ENCODE measurements at regions not wholly inside any gene's neighbourhood (a gene's known extent, or its start where the extent isn't known, plus 50 kb on each side); places are given as distances from the start of the nearest gene placed in this dataset.

DNA sequence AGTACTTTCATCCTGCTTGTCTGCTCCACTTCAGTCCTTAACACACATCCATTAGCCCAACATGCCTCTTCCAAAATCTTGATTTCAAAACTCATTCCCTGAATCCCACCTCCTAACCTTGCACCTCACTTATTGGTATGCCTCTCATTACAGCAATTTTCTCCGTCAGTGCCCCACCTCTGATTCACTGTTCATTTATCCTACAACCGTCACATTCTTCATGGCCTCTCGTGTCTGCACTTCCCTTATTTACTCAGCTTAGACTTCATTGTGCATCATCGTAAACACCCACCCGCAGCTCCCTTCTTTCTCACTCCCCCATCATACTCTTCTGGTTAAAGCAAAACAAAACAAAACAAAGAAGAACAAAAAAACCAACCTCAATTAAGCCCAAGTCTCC lies 160.6 kb upstream of the HMGA2 start:
- TF ChIP-seq, protein P1, sequence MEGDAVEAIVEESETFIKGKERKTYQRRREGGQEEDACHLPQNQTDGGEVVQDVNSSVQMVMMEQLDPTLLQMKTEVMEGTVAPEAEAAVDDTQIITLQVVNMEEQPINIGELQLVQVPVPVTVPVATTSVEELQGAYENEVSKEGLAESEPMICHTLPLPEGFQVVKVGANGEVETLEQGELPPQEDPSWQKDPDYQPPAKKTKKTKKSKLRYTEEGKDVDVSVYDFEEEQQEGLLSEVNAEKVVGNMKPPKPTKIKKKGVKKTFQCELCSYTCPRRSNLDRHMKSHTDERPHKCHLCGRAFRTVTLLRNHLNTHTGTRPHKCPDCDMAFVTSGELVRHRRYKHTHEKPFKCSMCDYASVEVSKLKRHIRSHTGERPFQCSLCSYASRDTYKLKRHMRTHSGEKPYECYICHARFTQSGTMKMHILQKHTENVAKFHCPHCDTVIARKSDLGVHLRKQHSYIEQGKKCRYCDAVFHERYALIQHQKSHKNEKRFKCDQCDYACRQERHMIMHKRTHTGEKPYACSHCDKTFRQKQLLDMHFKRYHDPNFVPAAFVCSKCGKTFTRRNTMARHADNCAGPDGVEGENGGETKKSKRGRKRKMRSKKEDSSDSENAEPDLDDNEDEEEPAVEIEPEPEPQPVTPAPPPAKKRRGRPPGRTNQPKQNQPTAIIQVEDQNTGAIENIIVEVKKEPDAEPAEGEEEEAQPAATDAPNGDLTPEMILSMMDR (IDR thresholded peaks at IDR 0.05; ENCODE audit: insufficient read depth, low read length), result no peak
- TF ChIP-seq REST (IDR thresholded peaks at IDR 0.05; ENCODE audit: insufficient replicate concordance, low read depth) (no peak), GABPA (IDR thresholded peaks at IDR 0.05; ENCODE audit: low read depth) (no peak), SPI1 (IDR thresholded peaks at IDR 0.05; ENCODE audit: borderline replicate concordance, low read depth) (no peak), POLR2AphosphoS5 (IDR thresholded peaks at IDR 0.05; ENCODE audit: low read depth) (no peak)
- no peak for DNase-seq (ENCODE audit: low read depth in 1 of 2, low spot score in 1 of 2)
- H3K4me3 ChIP-seq (replicated peaks; ENCODE audit: insufficient read depth, low read length), result no peak overlapping the region
- H3K27ac ChIP-seq (replicated peaks), result no peak overlapping the region
- H3K27me3 ChIP-seq (ENCODE audit: insufficient read depth, poor library complexity, severe bottlenecking), result peaks cover 4% of the 10 kb centered on the region

DNA sequence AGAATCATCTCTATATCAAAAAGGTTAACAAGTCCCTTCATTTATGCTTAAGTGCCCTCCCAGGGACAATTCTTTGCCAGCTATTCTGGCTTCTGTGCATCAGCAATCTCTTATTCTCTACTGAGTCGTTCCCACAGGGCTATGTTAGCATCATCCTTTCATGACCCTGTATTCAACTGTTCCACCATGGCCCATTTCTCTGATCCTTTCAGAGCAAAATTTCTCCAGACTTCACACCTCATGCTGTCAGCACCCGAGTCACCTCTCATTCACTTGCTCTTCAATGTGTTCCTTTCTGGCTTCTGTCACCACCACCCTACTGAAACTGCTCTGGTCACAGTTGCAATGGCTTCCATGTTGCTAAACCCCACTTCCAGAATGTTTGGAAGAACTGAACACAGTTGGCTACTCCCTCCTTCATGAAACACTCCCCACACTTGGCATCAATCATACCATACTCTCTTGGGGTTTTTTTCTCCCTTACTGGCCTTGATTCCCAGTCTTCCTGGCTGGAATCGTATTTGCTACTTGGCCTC lies 159.5 kb upstream of the HMGA2 start:
- Histone ChIP-seq H3K27me3 (ENCODE audit: insufficient read depth, poor library complexity, severe bottlenecking) (peaks cover 4% of the 10 kb centered on the region), H3K4me3 (replicated peaks; ENCODE audit: insufficient read depth, low read length) (no peak overlapping the region), H3K27ac (replicated peaks) (no peak overlapping the region)
- DNase-seq (ENCODE audit: low read depth in 1 of 2, low spot score in 1 of 2), result no peak
- TF ChIP-seq POLR2AphosphoS5 (IDR thresholded peaks at IDR 0.05; ENCODE audit: low read depth) (no peak), SPI1 (IDR thresholded peaks at IDR 0.05; ENCODE audit: borderline replicate concordance, low read depth) (no peak), GABPA (IDR thresholded peaks at IDR 0.05; ENCODE audit: low read depth) (no peak), REST (IDR thresholded peaks at IDR 0.05; ENCODE audit: insufficient replicate concordance, low read depth) (no peak)
- TF ChIP-seq, protein P1 (IDR thresholded peaks at IDR 0.05; ENCODE audit: insufficient read depth, low read length), result no peak

GRCh38 chr12:65665817-65666216 lies 158.5 kb upstream of the HMGA2 start:
- H3K27ac ChIP-seq (replicated peaks), result no peak overlapping the region
- TF ChIP-seq SPI1 (IDR thresholded peaks at IDR 0.05; ENCODE audit: borderline replicate concordance, low read depth), result no peak
- TF ChIP-seq GABPA (IDR thresholded peaks at IDR 0.05; ENCODE audit: low read depth), result no peak
- TF ChIP-seq, protein P1 (IDR thresholded peaks at IDR 0.05; ENCODE audit: insufficient read depth, low read length), result no peak
- TF ChIP-seq POLR2AphosphoS5 (IDR thresholded peaks at IDR 0.05; ENCODE audit: low read depth), result no peak
- TF ChIP-seq REST (IDR thresholded peaks at IDR 0.05; ENCODE audit: insufficient replicate concordance, low read depth), result no peak
- DNase-seq (ENCODE audit: low read depth in 1 of 2, low spot score in 1 of 2), result no peak
- H3K4me3 ChIP-seq (replicated peaks; ENCODE audit: insufficient read depth, low read length), result no peak overlapping the region
- H3K27me3 ChIP-seq (ENCODE audit: insufficient read depth, poor library complexity, severe bottlenecking), result no peaks in the 10 kb centered on the region

All from HL-60 (cell line).